HFFc6 (cell line): ENCODE measurements at regions not wholly inside any gene's neighbourhood (a gene's known extent, or its start where the extent isn't known, plus 50 kb on each side); places are given as distances from the start of the nearest gene placed in this dataset.

Source experiments
- DNase-seq: peaks from one replicate; pipeline ENCODE4 v3.0.0-alpha.2; 2018
- H3K27ac Mint-ChIP-seq: 2 replicates; pipeline ENCODE4 v1.8.0; 2020; ENCODE audit warnings: mild to moderate bottlenecking, mixed read lengths
- H3K27me3 Mint-ChIP-seq: 2 replicates; pipeline ENCODE4 v1.8.0; 2021; ENCODE audit warnings: mild to moderate bottlenecking, moderate library complexity, mixed read lengths; ENCODE audit not compliant: insufficient read depth
- H3K36me3 Mint-ChIP-seq: 2 replicates; pipeline ENCODE4 v1.8.0; 2021; ENCODE audit warnings: low read depth, mixed read lengths
- H3K4me1 Mint-ChIP-seq: 2 replicates; pipeline ENCODE4 v1.8.0; 2020; ENCODE audit warnings: low read depth, mixed read lengths
- H3K4me3 Mint-ChIP-seq: 2 replicates; pipeline ENCODE4 v1.8.0; 2020; ENCODE audit warnings: mild to moderate bottlenecking, moderate library complexity, mixed read lengths
- H3K9me3 Mint-ChIP-seq: 2 replicates; pipeline ENCODE4 v1.8.0; 2020; ENCODE audit warnings: mild to moderate bottlenecking, mixed read lengths
- CTCF ChIP-seq: fragments of 200-600 bp; sonication (generic); IDR thresholded peaks from 2 replicates; pipeline ENCODE4 v1.5.0; 2021; ENCODE audit warnings: antibody characterized with exemption, mild to moderate bottlenecking

GRCh38 chr6:147759093-147759492, 250.6 kb downstream of the SAMD5 start:
- Mint-ChIP-seq H3K36me3 (no peaks in the 10 kb centered on the region), H3K4me3 (no peak overlapping the region), H3K9me3 (peaks cover 37% of the 10 kb centered on the region), H3K27me3 (no peaks in the 10 kb centered on the region), H3K27ac (no peak overlapping the region), H3K4me1 (no peaks in the 10 kb centered on the region)
- TF ChIP-seq CTCF, result no peak
- no peak for DNase-seq

DNA sequence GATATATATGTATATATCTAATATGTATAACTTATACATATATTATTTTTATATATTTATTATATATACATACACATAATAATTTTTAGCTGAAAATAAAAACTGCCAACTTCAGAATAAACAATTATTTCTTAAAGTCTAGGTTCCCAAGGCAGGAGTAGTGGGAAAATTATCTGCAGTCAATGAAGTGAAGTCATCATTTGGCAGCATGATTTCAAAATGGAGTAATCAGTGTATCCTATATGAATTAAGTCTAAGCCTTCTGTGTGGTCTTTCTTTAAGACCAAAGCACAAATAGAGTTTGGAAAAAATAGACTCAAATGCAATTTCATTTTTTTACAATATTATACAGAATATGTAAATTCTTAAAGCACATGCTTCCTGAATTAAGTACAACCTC, 251.0 kb downstream of the SAMD5 start:
- Mint-ChIP-seq H3K27ac (no peak overlapping the region), H3K4me3 (no peak overlapping the region), H3K27me3 (no peaks in the 10 kb centered on the region), H3K4me1 (no peaks in the 10 kb centered on the region), H3K36me3 (no peaks in the 10 kb centered on the region), H3K9me3 (peaks cover 37% of the 10 kb centered on the region)
- DNase-seq, result no peak
- no peak for TF ChIP-seq CTCF

DNA sequence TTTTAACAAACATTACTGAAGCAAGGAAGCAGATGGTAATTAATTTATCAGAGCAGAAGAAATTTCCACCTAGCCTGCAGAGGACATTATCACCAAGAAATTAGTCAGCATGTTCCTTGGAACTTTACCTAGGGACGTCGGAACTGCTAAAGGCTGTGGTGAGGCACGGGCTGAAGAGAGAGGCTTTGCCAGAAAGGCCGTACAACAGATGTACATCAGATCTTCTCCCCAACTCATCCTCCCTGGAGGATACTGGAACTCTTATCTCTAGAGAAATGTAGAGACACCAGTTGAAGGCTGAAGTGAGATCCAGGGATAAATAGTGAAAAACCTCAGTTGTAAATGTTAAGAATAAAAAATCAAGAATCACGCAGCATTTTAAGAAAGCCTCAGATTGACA, 257.1 kb downstream of the SAMD5 start:
- no peak for DNase-seq
- Mint-ChIP-seq H3K27me3 (no peaks in the 10 kb centered on the region), H3K36me3 (no peaks in the 10 kb centered on the region), H3K9me3 (peaks cover 13% of the 10 kb centered on the region), H3K4me3 (no peak overlapping the region), H3K27ac (no peak overlapping the region), H3K4me1 (no peaks in the 10 kb centered on the region)
- TF ChIP-seq CTCF, result no peak

- Mint-ChIP-seq H3K9me3 (peaks cover 36% of the 10 kb centered on the region), H3K4me3 (no peak overlapping the region), H3K27me3 (no peaks in the 10 kb centered on the region), H3K4me1 (no peaks in the 10 kb centered on the region), H3K36me3 (no peaks in the 10 kb centered on the region), H3K27ac (no peak overlapping the region)
- no peak for DNase-seq
- TF ChIP-seq CTCF, result no peak
These were observed 260.5 kb downstream of the SAMD5 start for GRCh38 chr6:147768969-147769368.

- no peak overlapping the region for H3K27ac Mint-ChIP-seq
- H3K36me3 Mint-ChIP-seq, result no peaks in the 10 kb centered on the region
- no peaks in the 10 kb centered on the region for H3K27me3 Mint-ChIP-seq
- H3K4me1 Mint-ChIP-seq, result no peaks in the 10 kb centered on the region
- H3K9me3 Mint-ChIP-seq, result peaks cover 36% of the 10 kb centered on the region
- no peak for TF ChIP-seq CTCF
- no peak for DNase-seq
- H3K4me3 Mint-ChIP-seq, result no peak overlapping the region
These were observed 261.1 kb downstream of the SAMD5 start for GRCh38 chr6:147769496-147770087.

DNA sequence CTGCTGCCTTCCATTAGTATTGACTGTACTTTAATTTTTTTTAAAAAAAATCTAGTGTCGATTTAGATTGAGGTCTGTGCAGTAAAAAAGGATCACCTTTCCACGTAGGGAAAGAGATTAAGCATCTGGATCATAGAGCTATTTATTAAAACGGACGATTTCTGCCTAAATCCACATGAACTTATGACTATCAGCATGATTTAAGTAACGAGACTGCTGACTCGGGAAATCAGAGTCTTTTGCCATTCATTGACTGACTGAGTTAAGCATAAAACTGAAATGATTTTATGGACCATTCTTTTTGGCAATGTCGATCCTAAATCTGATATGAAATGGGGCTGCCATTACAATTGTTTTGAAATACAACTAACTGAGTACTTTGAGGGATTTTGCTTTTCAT, 261.7 kb downstream of the SAMD5 start:
- H3K4me1 Mint-ChIP-seq, result no peaks in the 10 kb centered on the region
- DNase-seq, result no peak
- no peak for TF ChIP-seq CTCF

More for the DNA sequence above, 261.7 kb downstream of the SAMD5 start:
- Mint-ChIP-seq H3K27ac (no peak overlapping the region), H3K27me3 (no peaks in the 10 kb centered on the region), H3K36me3 (no peaks in the 10 kb centered on the region), H3K4me3 (no peak overlapping the region), H3K9me3 (peaks cover 36% of the 10 kb centered on the region)
